ENCODE measurements at regions not wholly inside any gene's neighbourhood (a gene's known extent, or its start where the extent isn't known, plus 50 kb on each side); places are given as distances from the start of the nearest gene placed in this dataset.

GRCh38 chr5:164500856-164501255 is 995.4 kb downstream of the MAT2B start:
- H3K27ac ChIP-seq: no peak overlapping the region
- TF ChIP-seq CTCF (IDR thresholded peaks at IDR 0.05): no peak
- no peak for DNase-seq (ENCODE audit: low spot score)
- H3K4me3 ChIP-seq: no peak overlapping the region

GRCh38 chr5:164501344-164501743 is 995.9 kb downstream of the MAT2B start:
- no peak overlapping the region for H3K27ac ChIP-seq
- TF ChIP-seq CTCF (IDR thresholded peaks at IDR 0.05): no peak
- no peak overlapping the region for H3K4me3 ChIP-seq
- no peak for DNase-seq (ENCODE audit: low spot score)

GRCh38 chr5:164504141-164504772 is 998.8 kb downstream of the MAT2B start:
- TF ChIP-seq CTCF (IDR thresholded peaks at IDR 0.05): peak; percentile 44
- Histone ChIP-seq H3K4me3 (no peak overlapping the region), H3K27ac (no peak overlapping the region)
- no peak for DNase-seq (ENCODE audit: low spot score)

GRCh38 chr5:164505791-164506190 is 1000.4 kb downstream of the MAT2B start:
- Histone ChIP-seq H3K4me3 (no peak overlapping the region), H3K27ac (no peak overlapping the region)
- no peak for TF ChIP-seq CTCF (IDR thresholded peaks at IDR 0.05)
- no peak for DNase-seq (ENCODE audit: low spot score)

GRCh38 chr5:164518067-164518740 is 1012.8 kb downstream of the MAT2B start:
- H3K27ac ChIP-seq: no peak overlapping the region
- no peak for TF ChIP-seq CTCF (IDR thresholded peaks at IDR 0.05)

GRCh38 chr5:164518741-164519080 is 1013.3 kb downstream of the MAT2B start:
- no peak overlapping the region for H3K27ac ChIP-seq
- no peak for DNase-seq (ENCODE audit: low spot score)
- no peak overlapping the region for H3K4me3 ChIP-seq
- no peak for TF ChIP-seq CTCF (IDR thresholded peaks at IDR 0.05)

More at GRCh38 chr5:164518067-164518740, 1012.8 kb downstream of the MAT2B start:
- no peak overlapping the region for H3K4me3 ChIP-seq
- DNase-seq (ENCODE audit: low spot score): no peak
